HG03280 (cell line): ENCODE measurements at regions not wholly inside any gene's neighbourhood (a gene's known extent, or its start where the extent isn't known, plus 50 kb on each side); places are given as distances from the start of the nearest gene placed in this dataset.
"Not testable (repeated sequence)": the region's sequence is repeated elsewhere in the genome, so short reads cannot be mapped to it uniquely, and the experiment has no call there.

Source experiments
- ATAC-seq: cut with Tn5 transposase; IDR thresholded peaks from one replicate; pipeline ENCODE4 v1.9.1; 2021; ENCODE audit warnings: mild to moderate bottlenecking, moderate library complexity; ENCODE audit not compliant: unreplicated experiment

DNA sequence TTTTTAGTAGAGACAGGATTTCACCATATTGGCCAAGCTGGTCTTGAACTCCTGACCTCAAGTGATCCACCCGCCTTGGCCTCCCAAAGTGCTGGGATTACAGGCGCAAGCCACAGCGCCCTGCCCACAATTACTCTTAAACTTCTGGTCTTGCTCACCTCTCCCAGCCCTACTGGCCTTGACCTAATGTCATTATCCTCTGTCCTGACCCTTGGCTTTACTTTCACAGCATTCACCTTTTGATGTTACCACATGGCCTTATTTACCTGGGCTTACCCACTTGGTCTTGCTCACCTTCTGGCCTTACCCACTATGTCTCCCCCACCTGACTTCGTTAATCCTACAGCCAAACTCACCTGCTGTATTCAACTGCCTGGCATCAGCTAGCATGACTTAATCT is 105.9 kb downstream of the IL12A start:
- ATAC-seq, result no peak

- ATAC-seq, result no peak
Observed at GRCh38 chr3:160097478-160097877, 108.8 kb downstream of the IL12A start.

GRCh38 chr3:160098261-160098908 is 109.8 kb downstream of the IL12A start:
- ATAC-seq, result no peak

DNA sequence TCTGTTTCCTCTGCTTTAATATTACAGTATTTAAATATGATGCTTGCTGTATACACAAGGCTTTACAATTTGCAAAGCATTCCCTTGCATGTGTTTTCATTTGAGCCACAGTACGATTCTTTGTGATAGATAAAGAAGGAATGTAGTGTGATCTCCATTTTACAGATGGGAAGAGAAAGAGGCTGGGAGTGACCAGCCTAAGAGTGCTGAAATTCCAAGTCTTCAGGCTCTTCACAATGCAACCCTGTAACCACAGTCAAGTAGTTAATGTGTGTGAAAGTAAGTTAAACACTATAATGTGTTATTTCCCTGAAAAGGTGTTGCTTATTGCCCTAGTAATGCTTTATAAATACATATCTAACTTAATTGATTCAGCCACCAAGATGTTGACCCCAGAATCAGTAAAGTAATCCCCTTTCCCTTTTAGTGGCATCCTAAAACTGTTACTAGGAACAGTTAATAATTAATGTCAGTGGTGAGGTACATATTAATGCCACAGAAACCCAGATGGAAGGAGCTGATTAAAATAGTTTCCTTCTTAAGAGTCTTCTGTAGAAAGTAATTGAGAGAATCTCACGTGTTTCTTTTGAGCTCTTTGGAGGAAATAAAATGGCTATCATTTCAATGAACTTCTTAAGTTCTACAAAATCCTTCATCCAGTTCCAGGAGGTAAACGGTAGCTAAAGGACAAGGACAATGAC is 110.4 kb downstream of the IL12A start:
- no peak for ATAC-seq

DNA sequence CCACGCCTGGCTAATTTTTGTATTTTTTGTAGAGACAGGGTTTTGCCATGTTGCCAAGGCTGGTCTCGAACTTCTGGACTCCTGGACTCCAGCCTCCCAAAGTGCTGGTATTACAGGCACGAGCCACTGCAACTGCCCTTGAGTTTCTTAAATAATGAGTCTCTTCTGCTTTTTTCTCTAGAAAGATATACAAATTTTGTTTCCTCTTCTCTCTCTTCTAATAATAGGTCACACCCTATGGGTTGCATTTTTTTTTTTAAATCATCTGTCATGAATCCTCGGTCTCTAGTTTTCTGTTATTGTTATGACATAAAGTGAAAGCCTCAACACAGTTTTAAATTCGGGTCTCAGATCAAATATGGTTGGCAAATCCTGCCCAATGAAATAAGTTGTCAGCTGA is 111.2 kb downstream of the IL12A start:
- ATAC-seq, result peak; percentile 47

- ATAC-seq, result no peak
Observed at GRCh38 chr3:160100610-160101009, 112.0 kb downstream of the IL12A start.

DNA sequence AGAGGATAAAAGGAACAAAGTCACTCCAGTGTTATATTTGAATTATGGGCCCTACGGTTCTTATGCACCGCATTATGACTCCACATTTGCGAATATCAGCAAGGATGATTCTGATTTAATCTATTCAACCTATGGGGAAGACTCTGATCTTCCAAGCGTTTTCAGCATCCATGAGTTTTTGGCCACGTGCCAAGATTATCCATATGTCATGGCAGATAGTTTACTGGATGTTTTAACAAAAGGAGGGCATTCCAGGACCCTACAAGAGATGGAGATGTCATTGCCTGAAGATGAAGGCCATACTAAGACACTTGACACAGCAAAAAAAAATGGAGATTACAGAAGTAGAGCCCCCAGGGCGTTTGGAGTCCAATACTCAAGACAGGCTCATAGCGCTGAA is 113.4 kb downstream of the IL12A start:
- not testable (repeated sequence) for ATAC-seq

- ATAC-seq, result no peak
Observed at GRCh38 chr3:160103397-160103796, 114.8 kb downstream of the IL12A start.

- ATAC-seq, result no peak
Observed at GRCh38 chr3:160105907-160106584, 117.4 kb downstream of the IL12A start.

DNA sequence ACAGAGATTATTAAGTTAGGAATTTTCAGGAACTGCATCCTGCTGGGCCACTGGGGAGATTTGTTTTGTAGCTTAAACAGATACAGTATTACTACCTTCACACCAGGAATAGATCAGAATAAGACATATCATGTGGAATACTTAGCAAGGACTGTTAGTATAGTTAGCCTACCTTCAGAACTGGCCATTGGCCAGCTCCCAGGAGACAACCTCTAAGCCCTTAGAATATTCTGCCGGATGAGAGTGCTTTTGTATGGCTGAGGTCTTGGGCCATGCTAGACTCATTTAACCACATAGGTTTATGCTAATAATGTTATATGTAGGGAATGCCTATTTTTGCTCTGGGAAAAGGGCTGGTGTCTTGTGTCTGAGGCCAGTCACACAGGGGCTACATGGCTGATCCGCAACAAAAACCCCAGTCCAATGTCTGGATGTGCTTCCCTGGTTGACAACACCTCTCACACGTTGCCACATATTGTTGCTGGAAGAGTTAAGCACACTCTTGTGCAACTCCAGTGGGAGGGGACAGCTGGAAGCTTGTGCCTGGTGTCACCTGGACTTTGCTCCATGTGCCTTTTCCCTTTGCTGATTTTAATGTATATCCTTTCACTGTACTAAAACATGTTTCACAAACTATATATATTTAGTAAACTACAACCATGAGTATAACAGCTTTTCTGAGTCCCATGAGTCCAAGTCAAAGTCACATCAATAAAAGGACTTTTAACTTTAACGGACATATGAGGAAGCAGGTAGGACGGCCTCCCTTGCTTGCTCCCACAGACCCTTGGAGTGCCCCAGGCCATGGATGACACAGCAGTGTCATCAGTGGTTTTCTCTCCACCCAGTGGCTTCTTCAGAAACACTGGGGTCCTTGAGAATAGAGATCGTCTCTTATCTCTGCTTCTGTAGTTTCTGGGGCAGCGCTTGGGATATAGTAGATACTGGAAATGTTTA is 118.0 kb upstream of the C3orf80 start:
- ATAC-seq, result no peak

GRCh38 chr3:160108362-160108761 is 116.9 kb upstream of the C3orf80 start:
- ATAC-seq, result no peak

GRCh38 chr3:160112481-160112880 is 112.7 kb upstream of the C3orf80 start:
- no peak for ATAC-seq

GRCh38 chr3:160112996-160113395 is 112.2 kb upstream of the C3orf80 start:
- no peak for ATAC-seq

GRCh38 chr3:160114355-160114995 is 110.7 kb upstream of the C3orf80 start:
- ATAC-seq, result no peak

DNA sequence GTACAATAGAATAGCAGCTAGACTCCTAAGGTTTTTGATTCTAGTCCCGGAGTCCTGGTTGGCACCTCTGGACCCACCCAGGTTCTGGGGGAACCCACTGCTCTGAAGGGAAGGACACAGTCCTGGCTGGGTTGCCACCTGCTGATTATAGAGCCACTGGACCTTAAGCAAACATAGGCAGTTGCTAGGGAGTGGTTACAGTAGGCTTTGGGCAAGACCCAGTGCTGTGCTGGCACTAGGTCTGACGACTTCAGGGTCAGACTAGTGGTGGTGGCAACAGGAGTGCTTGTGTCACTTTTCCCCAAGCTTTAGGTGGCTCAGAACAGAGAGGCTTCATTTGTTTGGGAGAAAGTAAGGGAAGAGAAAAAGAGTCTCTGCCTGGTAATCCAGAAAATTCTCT is 109.8 kb upstream of the C3orf80 start:
- no peak for ATAC-seq

- ATAC-seq, result no peak
Observed at GRCh38 chr3:160124224-160124623, 101.0 kb upstream of the C3orf80 start.

DNA sequence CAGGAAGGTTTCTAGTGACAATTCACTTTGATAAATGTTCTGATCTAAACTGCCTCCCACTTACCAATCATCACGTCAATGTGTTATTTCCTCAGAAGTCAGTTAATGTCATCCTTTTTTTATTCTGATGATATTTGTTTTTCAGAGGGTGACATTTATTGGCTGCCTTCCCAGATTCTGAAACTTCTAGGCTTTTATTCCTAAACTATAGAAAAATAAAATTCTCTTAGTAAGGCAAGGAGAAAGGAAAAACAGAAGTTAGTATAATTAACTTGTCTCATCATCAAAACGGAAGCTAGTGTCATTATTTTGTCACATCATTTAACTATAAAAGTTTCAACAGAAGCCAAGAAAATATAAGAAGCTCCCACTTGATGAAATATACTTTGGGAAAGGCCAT is 100.0 kb upstream of the C3orf80 start:
- no peak for ATAC-seq

DNA sequence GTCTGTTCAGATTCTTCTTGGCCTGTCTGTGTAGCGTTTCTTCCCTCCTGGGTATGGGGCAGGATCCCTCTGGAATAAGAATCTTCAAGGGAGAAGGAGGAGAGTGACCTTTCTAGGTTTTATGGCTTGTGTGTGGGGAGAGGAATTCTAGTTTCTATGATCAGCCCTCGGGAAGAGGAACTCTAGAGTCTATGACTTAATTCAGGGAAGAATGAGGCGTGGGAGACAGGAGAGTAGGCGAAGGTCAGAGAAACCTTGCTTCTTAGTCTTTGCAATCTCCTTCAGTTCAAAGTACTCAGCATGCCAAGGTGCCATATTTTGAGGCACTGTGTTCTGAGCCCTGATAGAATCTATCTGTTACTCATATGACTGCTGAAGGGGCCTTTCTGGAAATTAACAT is 99.2 kb upstream of the C3orf80 start:
- no peak for ATAC-seq

DNA sequence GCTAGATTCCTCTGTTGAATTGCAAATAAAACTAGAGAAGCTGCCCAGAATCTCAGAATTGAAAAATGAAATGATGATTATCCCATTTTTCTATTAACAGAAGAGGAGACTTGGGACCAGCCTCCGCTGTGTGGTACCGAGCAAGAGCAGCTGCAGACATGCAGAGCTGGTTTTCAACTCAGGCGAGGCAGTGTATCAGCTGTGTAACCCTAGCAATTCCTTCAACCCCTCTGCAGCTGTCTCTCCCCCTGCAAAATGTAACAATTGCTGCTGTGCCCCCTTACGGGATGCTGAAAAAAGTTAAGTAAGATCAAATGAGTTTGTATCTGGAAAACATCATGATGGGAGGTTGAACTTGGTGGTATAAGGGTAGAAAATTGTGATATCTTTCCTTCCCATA is 98.5 kb upstream of the C3orf80 start:
- no peak for ATAC-seq

DNA sequence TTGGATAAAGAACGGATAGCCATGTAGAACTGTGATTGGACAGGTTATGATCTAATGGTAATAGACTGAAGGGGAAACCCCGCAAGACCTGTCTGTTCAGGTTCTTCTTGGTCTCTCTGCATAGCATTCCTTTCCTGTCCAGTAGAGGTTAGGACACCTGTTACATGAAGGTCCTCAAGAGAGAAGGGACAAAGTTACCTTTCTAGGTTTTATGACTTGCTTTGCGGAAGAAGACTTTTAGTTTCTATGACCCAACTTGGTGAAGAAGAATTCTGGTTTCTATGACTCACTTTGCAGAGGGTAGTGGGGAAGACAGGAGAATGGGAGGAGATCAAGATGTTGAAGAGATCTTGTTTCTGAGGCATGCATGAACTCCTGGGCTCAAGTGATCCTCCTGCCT is 97.9 kb upstream of the C3orf80 start:
- ATAC-seq, result no peak

DNA sequence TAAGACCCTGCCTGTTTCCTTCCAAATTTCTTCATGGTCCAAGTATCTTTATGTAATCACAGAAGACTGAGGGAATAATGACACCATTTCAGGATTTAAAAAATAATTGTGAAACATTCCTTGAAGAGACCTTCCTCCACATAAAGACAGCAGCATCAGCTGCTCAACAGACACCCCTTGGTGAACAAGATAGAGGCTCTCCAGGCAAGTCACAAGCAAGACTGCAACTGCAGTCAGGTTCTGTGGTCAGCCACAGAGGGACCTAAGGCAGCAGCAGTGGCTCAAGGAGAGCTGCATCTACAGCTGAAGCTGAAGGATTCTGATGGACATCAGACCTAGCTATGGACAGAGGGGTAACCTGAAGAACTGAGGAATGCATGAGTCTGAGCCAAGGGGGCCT is 97.2 kb upstream of the C3orf80 start:
- no peak for ATAC-seq
